NCI-H2171 (cell line): ENCODE measurements at regions not wholly inside any gene's neighbourhood (a gene's known extent, or its start where the extent isn't known, plus 50 kb on each side); places are given as distances from the start of the nearest gene placed in this dataset.

Source experiments
- DNase-seq: peaks from one replicate; lab custom pipeline; 2025; lab: John Stamatoyannopoulos, UW

GRCh38 chr6:167442796-167443680 lies 118.2 kb downstream of the TTLL2 start:
- DNase-seq = no peak

GRCh38 chr6:167444602-167445346 lies 119.9 kb downstream of the TTLL2 start:
- no peak for DNase-seq

GRCh38 chr6:167445568-167445967 lies 120.7 kb downstream of the TTLL2 start:
- DNase-seq = no peak

- DNase-seq = no peak
Observed at GRCh38 chr6:167446046-167446445, 121.2 kb downstream of the TTLL2 start.

GRCh38 chr6:167446971-167447370 lies 122.1 kb downstream of the TTLL2 start:
- no peak for DNase-seq

- DNase-seq = no peak
Observed at GRCh38 chr6:167448378-167448777, 123.5 kb downstream of the TTLL2 start.

GRCh38 chr6:167449094-167449861 lies 124.4 kb downstream of the TTLL2 start:
- no peak for DNase-seq

- no peak for DNase-seq
Observed at GRCh38 chr6:167450626-167451025, 125.7 kb downstream of the TTLL2 start.

GRCh38 chr6:167452338-167453081 lies 127.6 kb downstream of the TTLL2 start:
- no peak for DNase-seq

GRCh38 chr6:167453082-167453446 lies 128.2 kb downstream of the TTLL2 start:
- DNase-seq = no peak

- DNase-seq = no peak
Observed at GRCh38 chr6:167454003-167454402, 129.1 kb downstream of the TTLL2 start.

- no peak for DNase-seq
Observed at GRCh38 chr6:167455371-167455770, 130.5 kb downstream of the TTLL2 start.

- DNase-seq = no peak
Observed at GRCh38 chr6:167462514-167463312, 137.8 kb downstream of the TTLL2 start.

- no peak for DNase-seq
Observed at GRCh38 chr6:167464177-167464576, 139.3 kb downstream of the TTLL2 start.

- DNase-seq = no peak
Observed at GRCh38 chr6:167465482-167465881, 140.6 kb downstream of the TTLL2 start.

GRCh38 chr6:167467282-167467681 lies 142.4 kb downstream of the TTLL2 start:
- DNase-seq = no peak

GRCh38 chr6:167467793-167468431 lies 143.0 kb downstream of the TTLL2 start:
- DNase-seq = no peak

GRCh38 chr6:167469101-167469500 lies 144.2 kb downstream of the TTLL2 start:
- no peak for DNase-seq

GRCh38 chr6:167469672-167470071 lies 144.8 kb downstream of the TTLL2 start:
- no peak for DNase-seq

GRCh38 chr6:167470101-167470835 lies 145.4 kb downstream of the TTLL2 start:
- no peak for DNase-seq
